Spleen (tissue), 11 donors: ENCODE measurements at regions not wholly inside any gene's neighbourhood (a gene's known extent, or its start where the extent isn't known, plus 50 kb on each side); places are given as distances from the start of the nearest gene placed in this dataset.
A peak's percentile ranks its signal among the peaks of the same experiment; 100 is the strongest.

Experiments used
- DNase-seq: peaks from one replicate; pipeline ENCODE4 v3.0.0-alpha.2; 2020
- H3K27ac ChIP-seq, 8 donors: fragments of 200-600 bp; sonication (generic) in 7 of 8; 1 replicate in 4 of 8; 2 replicates in 4 of 8; pipeline versions ENCODE4 v1.5.0 to v1.8.0; 2016 to 2021; ENCODE audit warnings: inconsistent platforms in 4 of 8, mild to moderate bottlenecking in 4 of 8, moderate library complexity in 1 of 8
- H3K27me3 ChIP-seq, 7 donors: fragments of 200-600 bp; sonication (generic) in 6 of 7; replicated peaks in 1 of 7; 1 replicate in 4 of 7; 2 replicates in 3 of 7; pipeline versions ENCODE4 v1.5.0 to v1.8.0; 2016 to 2021; ENCODE audit warnings: inconsistent platforms in 3 of 7, mild to moderate bottlenecking in 1 of 7
- H3K36me3 ChIP-seq, 6 donors: fragments of 200-600 bp; sonication (generic) in 5 of 6; 1 replicate in 4 of 6; 2 replicates in 2 of 6; pipeline versions ENCODE4 v1.5.0 to v1.8.0; 2016 to 2021; ENCODE audit warnings: inconsistent platforms in 2 of 6
- H3K4me1 ChIP-seq, 6 donors: fragments of 200-600 bp; sonication (generic) in 5 of 6; 1 replicate in 3 of 6; 2 replicates in 3 of 6; pipeline versions ENCODE4 v1.5.0 to v1.8.0; 2016 to 2021; ENCODE audit warnings: inconsistent platforms in 3 of 6
- H3K4me3 ChIP-seq, 8 donors: fragments of 200-600 bp; sonication (generic) in 7 of 8; 1 replicate in 4 of 8; 2 replicates in 4 of 8; pipeline versions ENCODE4 v1.5.0 to v1.8.0; 2016 to 2021; ENCODE audit warnings: inconsistent platforms in 4 of 8, mild to moderate bottlenecking in 4 of 8, moderate library complexity in 2 of 8
- H3K9me3 ChIP-seq, 8 donors: fragments of 200-600 bp; sonication (generic) in 7 of 8; 1 replicate in 4 of 8; 2 replicates in 4 of 8; pipeline versions ENCODE4 v1.5.0 to v1.8.0; 2016 to 2021; ENCODE audit warnings: inconsistent platforms in 4 of 8
- POLR2A ChIP-seq, 3 donors: fragments of 450-650 bp; IDR thresholded peaks; one replicate each; pipeline ENCODE4 v1.5.1; 2017; ENCODE audit warnings: antibody characterized with exemption in 3 of 3, mild to moderate bottlenecking in 1 of 3
- POLR2AphosphoS5 ChIP-seq, 3 donors: sonication (generic); formaldehyde crosslinking; IDR thresholded peaks; one replicate each; pipeline ENCODE4 v1.5.1; 2017; ENCODE audit warnings: antibody characterized with exemption in 3 of 3
- WGBS, 5 donors: extraction: QIAGEN DNeasy Blood & Tissue Kit in 3 of 5; methylation state at CpG; one replicate each; pipeline versions ENCODE4 v1.1.5 to v1.1.7; 2013 to 2018; 5-methylcytosine and 5-hydroxymethylcytosine counted together
- intact Hi-C: fragments of 100-400 bp; cut with DNase I; formaldehyde crosslinking; loops from one replicate; pipeline ENCODE4 v1.15.0; 2023; ENCODE audit warnings: low total_unique reads
- TF ChIP-seq, protein P1 (sequence below), 11 experiments: fragments of 200-600 bp in 7 of 11; fragments of 450-650 bp in 4 of 11; sonication (generic) in 4 of 11; IDR thresholded peaks in 8 of 11; conservative IDR thresholded peaks in 3 of 11; 1 replicate in 7 of 11; 2 replicates in 4 of 11; pipeline versions ENCODE4 v1.4.0 to v1.8.0; 2016 to 2021; ENCODE audit warnings: antibody characterized with exemption in 11 of 11, inconsistent platforms in 4 of 11, mild to moderate bottlenecking in 1 of 11
- donor health status: healthy with polysubstance abuse.
- donor health status: DM: no; HTN: no; CAD: no; lungs with moderate emphysema.
- donor health status: DM: no; HTN: no; CAD: no.
- donor health status: Bipolar disorder and iron deficiency.
- donor health status: healthy.
- donor health status: DM: no; HTN: no; CAD: no.
- donor health status: DM: yes; HTN: yes; CAD: no.

DNA sequence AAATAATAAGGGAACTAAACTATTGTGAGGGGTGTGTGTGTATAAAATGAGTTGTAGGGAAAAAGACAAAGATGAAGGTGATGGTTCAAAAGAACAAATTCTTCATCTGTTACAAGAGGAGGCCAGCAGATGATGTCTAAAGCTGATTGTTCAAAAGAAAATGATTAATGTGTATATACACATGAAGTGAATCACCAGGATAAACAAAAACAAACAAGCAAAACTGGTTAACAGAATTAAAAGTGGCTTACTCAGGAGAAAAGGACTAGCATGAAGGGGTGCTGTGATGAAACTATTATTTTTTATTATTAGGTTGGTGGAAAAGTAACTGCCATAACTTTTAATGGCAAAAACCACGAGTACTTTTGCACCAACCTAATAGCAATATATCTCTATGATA, 348.4 kb downstream of the BCL11B start:
- intact Hi-C loops = no loop called here
- Histone ChIP-seq H3K4me3 (no peak overlapping the region), H3K27ac (no peak overlapping the region), H3K9me3 (peaks cover 0 to 10% (median 0%) of the 10 kb centered on the region in 8 donors), H3K4me1 (no peaks in the 10 kb centered on the region), H3K27me3 (no peaks in the 10 kb centered on the region), H3K36me3 (no peaks in the 10 kb centered on the region)
- WGBS, 5 donors = 77 to 93% (median 84%) methylated on average over 1 of the region's 1 CpG
- DNase-seq = no peak
- TF ChIP-seq, protein P1, sequence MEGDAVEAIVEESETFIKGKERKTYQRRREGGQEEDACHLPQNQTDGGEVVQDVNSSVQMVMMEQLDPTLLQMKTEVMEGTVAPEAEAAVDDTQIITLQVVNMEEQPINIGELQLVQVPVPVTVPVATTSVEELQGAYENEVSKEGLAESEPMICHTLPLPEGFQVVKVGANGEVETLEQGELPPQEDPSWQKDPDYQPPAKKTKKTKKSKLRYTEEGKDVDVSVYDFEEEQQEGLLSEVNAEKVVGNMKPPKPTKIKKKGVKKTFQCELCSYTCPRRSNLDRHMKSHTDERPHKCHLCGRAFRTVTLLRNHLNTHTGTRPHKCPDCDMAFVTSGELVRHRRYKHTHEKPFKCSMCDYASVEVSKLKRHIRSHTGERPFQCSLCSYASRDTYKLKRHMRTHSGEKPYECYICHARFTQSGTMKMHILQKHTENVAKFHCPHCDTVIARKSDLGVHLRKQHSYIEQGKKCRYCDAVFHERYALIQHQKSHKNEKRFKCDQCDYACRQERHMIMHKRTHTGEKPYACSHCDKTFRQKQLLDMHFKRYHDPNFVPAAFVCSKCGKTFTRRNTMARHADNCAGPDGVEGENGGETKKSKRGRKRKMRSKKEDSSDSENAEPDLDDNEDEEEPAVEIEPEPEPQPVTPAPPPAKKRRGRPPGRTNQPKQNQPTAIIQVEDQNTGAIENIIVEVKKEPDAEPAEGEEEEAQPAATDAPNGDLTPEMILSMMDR (IDR thresholded peaks at IDR 0.05 in 8 of 11, conservative IDR thresholded peaks at IDR 0.05 in 3 of 11) = no peak

DNA sequence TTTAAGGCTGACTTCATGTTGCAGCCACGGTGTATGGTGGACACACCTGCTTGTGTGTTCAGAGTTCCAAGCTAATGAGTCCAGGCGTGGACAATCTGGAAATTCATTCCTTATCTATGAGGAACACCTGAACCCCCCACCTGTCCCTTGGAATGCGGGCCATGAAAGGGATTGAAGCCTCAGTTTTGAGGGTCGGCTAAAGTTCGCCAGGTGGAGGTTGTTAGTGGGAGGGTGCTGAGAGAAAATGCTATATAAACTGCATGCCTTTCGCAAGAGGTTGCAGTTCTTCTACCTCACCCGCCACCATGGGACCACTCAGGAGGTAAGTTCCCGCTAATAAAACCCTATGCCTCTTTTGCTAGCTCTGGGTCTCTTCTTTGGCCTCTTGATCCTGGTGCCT, 348.0 kb downstream of the BCL11B start:
- Histone ChIP-seq H3K27ac (no peak overlapping the region), H3K4me1 (no peaks in the 10 kb centered on the region), H3K36me3 (no peaks in the 10 kb centered on the region), H3K9me3 (peaks cover 0 to 10% (median 0%) of the 10 kb centered on the region in 8 donors), H3K4me3 (no peak overlapping the region), H3K27me3 (no peaks in the 10 kb centered on the region)
- TF ChIP-seq POLR2AphosphoS5 (IDR thresholded peaks at IDR 0.05) (no peak), POLR2A (IDR thresholded peaks at IDR 0.05) (no peak)
- TF ChIP-seq, protein P1 (IDR thresholded peaks at IDR 0.05 in 8 of 11, conservative IDR thresholded peaks at IDR 0.05 in 3 of 11) = no peak
- DNase-seq = no peak
- 86 to 94% (median 93%) methylated on average over 8 of the region's 8 CpGs for WGBS, 5 donors
- intact Hi-C loops = no loop called here

DNA sequence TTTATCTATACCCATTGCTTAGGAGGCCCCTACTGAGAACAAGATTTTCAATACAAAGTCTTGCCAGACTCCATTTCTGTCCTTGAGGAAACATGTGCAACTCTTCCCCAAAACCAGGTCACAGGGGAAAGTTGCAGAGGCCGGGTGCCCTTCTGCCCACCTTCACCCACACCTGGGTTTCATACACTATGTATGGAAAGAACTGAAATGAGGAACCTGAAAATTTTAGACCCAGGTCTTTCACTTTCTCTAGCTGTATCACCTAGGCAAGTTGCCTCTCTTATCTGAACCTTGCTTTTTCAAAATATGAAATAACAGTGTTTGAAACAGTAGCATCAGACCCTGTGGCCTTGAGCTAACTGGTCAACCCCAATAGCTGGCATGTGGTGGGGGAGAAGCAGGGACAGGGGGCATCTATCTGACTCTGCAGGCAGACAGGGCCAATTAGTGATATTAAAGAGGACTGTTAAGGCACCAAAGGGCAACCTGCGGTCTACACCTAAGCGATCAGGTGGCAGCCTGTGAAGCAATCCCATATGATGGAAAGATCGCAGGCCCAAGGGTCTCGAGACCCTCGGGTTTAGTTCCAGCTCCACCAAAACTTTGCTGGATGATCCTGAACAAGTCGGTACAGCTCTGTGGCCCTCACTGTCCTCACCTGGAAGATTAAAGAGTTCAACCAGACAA, 346.5 kb downstream of the BCL11B start:
- H3K36me3 ChIP-seq = no peaks in the 10 kb centered on the region
- DNase-seq = peak; percentile 15
- H3K4me1 ChIP-seq = no peaks in the 10 kb centered on the region
- H3K27ac ChIP-seq = no peak overlapping the region
- H3K9me3 ChIP-seq = peaks cover 0 to 10% (median 0%) of the 10 kb centered on the region in 8 donors
- WGBS, 5 donors = 81 to 95% (median 82%) methylated on average over 7 of the region's 7 CpGs
- TF ChIP-seq POLR2A (IDR thresholded peaks at IDR 0.05) (no peak), POLR2AphosphoS5 (IDR thresholded peaks at IDR 0.05) (no peak)
- no peaks in the 10 kb centered on the region for H3K27me3 ChIP-seq
- H3K4me3 ChIP-seq = no peak overlapping the region
- intact Hi-C loops = no loop called here

DNA sequence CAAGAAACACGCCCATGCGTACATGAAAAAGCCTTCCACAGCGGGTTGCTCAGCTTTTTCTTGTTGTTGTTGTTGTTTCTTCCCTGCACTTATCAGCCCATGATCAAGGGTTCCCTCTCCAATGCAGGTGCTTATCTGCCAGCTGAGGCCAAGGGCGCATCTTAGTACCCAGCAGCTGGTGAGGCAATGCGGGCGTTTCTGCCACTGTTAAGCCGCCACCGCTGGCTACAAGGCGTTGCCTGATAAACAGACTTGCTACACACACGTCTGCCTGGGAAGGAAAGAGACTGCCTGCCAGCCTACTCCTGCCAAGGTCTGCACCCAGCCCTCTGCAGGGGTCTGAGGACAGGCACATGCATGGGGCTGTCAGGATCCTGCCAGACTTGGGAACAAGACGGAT, 345.9 kb downstream of the BCL11B start:
- H3K4me3 ChIP-seq = no peak overlapping the region
- peak; percentile 56 for DNase-seq
- peaks cover 0 to 10% (median 0%) of the 10 kb centered on the region in 8 donors for H3K9me3 ChIP-seq
- H3K36me3 ChIP-seq = no peaks in the 10 kb centered on the region
- no peak overlapping the region for H3K27ac ChIP-seq
- TF ChIP-seq, protein P1 (IDR thresholded peaks at IDR 0.05 in 8 of 11, conservative IDR thresholded peaks at IDR 0.05 in 3 of 11) = no peak
- TF ChIP-seq POLR2A (IDR thresholded peaks at IDR 0.05) (no peak), POLR2AphosphoS5 (IDR thresholded peaks at IDR 0.05) (peak in 1 of 3 donors; percentile 48)
- 72 to 87% (median 79%) methylated on average over 10 to 11 of the region's 11 CpGs for WGBS, 5 donors
- intact Hi-C loops = no loop called here
- H3K27me3 ChIP-seq = no peaks in the 10 kb centered on the region
- H3K4me1 ChIP-seq = peaks cover 0 to 1% (median 0%) of the 10 kb centered on the region in 6 donors
